ENCODE measurements at regions not wholly inside any gene's neighbourhood (a gene's known extent, or its start where the extent isn't known, plus 50 kb on each side); places are given as distances from the start of the nearest gene placed in this dataset.

DNA sequence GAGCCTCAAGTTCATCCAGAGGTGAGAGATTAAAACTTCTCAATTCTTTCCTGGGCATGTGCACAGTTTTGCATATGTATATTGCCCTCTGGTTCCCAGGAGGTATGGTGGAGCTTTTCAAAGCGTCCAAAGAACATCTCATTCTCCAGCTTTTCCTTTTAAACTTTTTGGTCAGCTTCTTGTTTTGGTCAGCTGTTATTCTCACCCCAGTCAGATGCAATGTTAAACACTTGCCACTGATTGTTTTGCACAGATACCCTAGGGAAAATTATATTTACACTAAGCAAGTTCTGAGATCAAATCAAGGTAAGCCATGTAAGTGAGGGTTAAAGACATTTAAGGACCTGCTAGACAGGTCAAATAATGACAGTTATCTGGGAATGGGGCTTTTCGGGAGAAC, 261.3 kb downstream of the EDEM1 start:
- DNase-seq (no peak), ATAC-seq (no peak)
- intact Hi-C loops (cut with micrococcal nuclease), result no loop called here

DNA sequence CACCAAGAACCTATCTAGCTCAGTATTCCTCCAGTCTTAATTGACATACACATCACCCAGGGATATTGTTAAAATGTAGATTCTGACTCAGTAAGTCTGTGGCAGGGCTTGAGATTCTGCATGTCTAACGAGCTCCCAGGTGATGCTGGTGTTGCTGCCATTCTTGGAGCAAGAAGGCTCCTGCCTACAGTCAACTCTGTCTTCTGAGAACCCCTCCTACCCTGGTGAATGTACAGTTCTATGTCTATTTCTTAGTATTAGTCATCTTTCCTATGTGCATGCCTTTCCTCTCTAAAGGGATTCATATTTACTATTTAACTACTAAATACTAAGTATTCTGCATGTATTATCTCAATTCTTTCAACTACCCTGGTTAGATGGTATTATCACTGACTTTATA, 268.7 kb downstream of the EDEM1 start:
- intact Hi-C loops (cut with micrococcal nuclease), result no loop called here
- no peak for DNase-seq
- ATAC-seq, result no peak

DNA sequence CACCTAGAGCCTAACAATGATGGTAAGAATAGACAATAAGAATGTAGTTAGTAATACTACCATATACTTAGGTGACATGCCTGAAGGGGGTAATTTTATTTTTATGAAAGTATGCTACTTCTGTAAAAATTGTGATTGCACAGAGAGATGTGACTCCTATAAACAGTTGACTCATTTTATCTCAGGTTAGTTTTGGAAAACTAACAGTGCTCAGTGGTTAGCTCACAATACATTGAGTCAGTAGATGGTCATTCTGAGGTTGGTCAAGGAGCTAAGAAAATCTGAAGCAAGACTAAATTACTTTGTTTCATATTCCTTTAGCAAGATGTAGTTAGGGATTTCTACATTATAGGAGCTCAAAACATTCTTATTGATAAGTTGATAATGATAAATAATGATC, 271.0 kb downstream of the EDEM1 start:
- intact Hi-C loops (cut with micrococcal nuclease), result no loop called here
- no peak for DNase-seq
- ATAC-seq, result no peak

- no peak for DNase-seq
- intact Hi-C loops (cut with micrococcal nuclease), result no loop called here
- no peak for ATAC-seq
Measured at GRCh38 chr3:5462086-5462485, 274.6 kb downstream of the EDEM1 start.

DNA sequence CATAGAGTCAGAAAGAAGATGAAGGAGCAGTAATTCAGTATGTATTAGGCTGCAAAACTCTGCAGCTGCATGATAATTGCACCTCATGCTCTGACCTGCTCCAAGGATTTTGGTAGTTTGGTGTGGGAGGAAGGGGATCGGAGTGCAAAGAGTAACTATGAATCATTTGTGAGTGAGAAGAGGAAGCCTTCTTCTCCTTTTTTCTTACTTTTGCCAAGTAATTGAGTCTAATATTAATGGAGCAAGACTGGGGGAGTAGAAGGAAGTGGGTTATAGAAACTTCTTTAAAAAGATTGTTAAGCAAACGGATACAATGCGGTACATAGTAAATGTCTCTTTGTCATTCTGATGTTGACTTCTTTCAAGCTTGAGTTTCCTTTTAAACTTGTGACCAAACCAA, 276.5 kb downstream of the EDEM1 start:
- ATAC-seq (no peak), DNase-seq (no peak)
- intact Hi-C loops (cut with micrococcal nuclease), result no loop called here

GRCh38 chr3:5464649-5465048, 277.1 kb downstream of the EDEM1 start:
- ATAC-seq, result no peak
- DNase-seq, result no peak
- intact Hi-C loops (cut with micrococcal nuclease), result no loop called here

- intact Hi-C loops (cut with micrococcal nuclease), result no loop called here
- no peak for DNase-seq
- no peak for ATAC-seq
Measured at GRCh38 chr3:5465183-5465582, 277.7 kb downstream of the EDEM1 start.

DNA sequence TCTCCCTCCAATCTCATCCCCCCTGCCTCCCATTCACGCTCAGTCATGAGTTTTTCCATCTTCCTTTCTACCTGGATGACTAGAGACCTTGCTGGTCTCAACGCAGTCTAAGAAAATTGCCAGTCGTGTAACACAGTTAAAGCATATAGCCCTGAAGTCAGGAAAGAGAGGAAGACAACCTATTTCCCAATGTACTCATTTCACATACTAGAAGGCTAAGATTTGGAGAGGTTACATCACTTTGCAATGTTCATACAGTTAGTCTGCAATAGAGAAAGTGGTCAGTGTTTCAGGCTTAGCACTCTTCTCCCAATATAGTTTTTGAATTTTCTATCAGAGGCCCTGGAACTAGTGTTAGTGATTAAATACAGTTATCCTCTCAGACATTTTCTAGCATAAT, 278.6 kb downstream of the EDEM1 start:
- intact Hi-C loops (cut with micrococcal nuclease), result no loop called here
- DNase-seq, result no peak

GRCh38 chr3:5466717-5467116, 279.2 kb downstream of the EDEM1 start:
- intact Hi-C loops (cut with micrococcal nuclease), result no loop called here
- ATAC-seq (no peak), DNase-seq (no peak)

More for the DNA sequence above, 278.6 kb downstream of the EDEM1 start:
- ATAC-seq, result no peak

DNA sequence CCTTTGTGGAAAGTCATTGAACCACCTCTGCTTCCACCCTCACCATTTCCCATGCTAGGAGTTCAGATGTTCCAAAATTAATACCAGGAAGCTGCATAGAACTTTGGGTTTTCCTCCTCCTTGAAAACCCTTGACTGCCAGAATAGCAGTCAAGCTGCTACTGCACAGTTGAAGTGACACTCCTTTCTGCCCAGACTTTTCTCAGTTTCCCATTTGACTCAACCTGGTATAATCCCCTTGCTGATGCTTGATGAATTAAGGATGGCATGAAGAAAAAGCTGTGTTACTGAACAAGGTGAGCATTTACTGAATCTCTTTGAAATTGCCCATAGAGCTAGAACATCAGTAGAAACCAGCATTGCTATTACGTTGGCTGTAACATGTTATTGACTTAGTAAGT, 286.0 kb downstream of the EDEM1 start:
- intact Hi-C loops (cut with micrococcal nuclease), result no loop called here
- DNase-seq (no peak), ATAC-seq (no peak)

- DNase-seq, result no peak
- intact Hi-C loops (cut with micrococcal nuclease), result no loop called here
- ATAC-seq, result no peak
Measured at GRCh38 chr3:5476403-5476802, 288.9 kb downstream of the EDEM1 start.

DNA sequence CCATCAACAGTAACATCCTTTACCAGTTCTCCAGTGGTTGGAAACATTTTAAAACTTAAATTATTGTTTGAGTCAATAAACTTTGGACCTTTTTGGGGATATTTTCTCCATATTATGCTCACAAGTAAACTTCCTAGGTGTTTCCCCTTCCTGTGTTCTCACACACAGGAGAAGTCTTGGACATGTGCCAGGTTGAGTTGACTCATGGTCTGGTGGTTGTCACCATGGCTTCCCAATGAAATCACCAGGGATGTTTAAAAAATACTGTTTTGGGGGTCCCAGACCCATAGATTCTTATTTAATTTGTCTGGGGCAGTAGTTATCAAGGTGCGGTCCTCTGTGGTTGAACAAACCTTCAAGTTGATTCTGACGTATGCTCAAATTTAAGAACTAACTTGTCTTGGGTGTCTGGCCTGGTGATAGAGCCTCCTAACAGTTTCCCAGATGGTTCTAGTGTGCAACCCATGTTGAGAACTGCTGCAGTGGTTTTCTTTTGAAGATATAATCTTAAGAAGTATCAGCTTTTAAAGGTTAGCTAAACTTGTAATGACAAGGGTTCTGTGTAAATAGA, 291.8 kb downstream of the EDEM1 start:
- DNase-seq (no peak), ATAC-seq (no peak)
- intact Hi-C loops (cut with micrococcal nuclease), result no loop called here

- no peak for ATAC-seq
- intact Hi-C loops (cut with micrococcal nuclease), result no loop called here
- DNase-seq, result no peak
Measured at GRCh38 chr3:5480190-5480589, 292.7 kb downstream of the EDEM1 start.

DNA sequence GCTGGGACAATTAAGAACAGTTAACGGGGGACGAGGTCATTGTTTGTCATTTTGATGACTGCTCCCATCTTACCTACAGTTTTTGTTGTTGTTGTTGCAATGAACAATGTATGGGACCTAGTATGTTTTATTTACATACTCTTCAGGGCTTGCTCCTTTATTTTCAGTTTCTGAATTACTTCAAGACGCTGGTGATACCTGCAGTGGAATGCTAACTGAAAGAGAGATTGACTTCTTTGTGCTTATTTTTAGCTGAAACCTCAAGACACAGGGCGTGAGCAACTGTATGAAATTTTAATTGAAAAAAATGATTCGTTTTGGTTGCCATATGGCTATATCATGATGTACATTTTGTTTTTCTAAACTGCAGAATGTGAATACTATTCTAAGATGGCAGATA, 297.9 kb downstream of the EDEM1 start:
- intact Hi-C loops (cut with micrococcal nuclease), result no loop called here
- DNase-seq, result no peak

DNA sequence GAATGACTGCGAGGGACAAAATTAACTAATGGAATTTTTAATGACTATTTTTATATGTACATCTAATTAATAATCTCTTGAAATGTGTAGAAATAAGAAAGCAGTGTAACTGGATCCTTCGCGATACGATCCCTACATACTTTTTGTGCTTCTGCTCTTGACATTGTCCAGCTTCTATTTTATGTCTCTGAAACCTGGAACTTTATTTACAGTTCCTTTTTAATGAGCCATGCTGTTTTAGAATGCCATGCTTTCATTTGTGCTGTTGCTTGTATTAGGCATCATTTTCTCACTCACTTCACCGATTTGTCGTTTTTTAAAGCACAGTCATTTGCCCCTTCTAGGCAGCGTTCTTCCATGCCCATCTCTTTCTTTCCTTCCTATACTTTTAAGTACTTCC, 301.3 kb downstream of the EDEM1 start:
- ATAC-seq (no peak), DNase-seq (no peak)
- intact Hi-C loops (cut with micrococcal nuclease), result no loop called here

More for the DNA sequence above, 297.9 kb downstream of the EDEM1 start:
- no peak for ATAC-seq

DNA sequence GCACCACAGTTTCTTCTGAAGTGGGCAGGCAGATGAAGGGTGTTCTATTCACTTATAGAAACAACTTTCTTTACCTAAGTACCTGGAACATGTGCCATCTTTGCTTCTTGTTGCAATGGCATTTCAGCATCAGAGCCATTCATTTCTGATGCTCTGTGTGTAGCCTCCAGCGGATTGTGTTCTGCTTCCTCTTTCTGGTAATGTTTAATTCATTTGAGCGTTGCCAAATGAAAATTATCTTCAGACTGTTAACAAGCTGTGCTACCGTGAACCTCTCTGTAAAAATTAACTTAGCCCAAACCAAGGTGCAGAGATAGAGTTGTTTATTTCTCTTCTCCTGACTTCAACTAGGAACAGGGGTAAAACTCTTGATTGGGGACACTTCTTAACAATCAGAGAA, 302.0 kb downstream of the EDEM1 start:
- intact Hi-C loops (cut with micrococcal nuclease), result no loop called here
- no peak for ATAC-seq

GRCh38 chr3:5494905-5495519, 307.5 kb downstream of the EDEM1 start:
- no peak for ATAC-seq
- DNase-seq, result no peak
- intact Hi-C loops (cut with micrococcal nuclease), result no loop called here

More for the DNA sequence above, 302.0 kb downstream of the EDEM1 start:
- DNase-seq, result no peak

- ATAC-seq, result no peak
- intact Hi-C loops (cut with micrococcal nuclease), result no loop called here
- no peak for DNase-seq
Measured at GRCh38 chr3:5497497-5497896, 310.0 kb downstream of the EDEM1 start.

DNA sequence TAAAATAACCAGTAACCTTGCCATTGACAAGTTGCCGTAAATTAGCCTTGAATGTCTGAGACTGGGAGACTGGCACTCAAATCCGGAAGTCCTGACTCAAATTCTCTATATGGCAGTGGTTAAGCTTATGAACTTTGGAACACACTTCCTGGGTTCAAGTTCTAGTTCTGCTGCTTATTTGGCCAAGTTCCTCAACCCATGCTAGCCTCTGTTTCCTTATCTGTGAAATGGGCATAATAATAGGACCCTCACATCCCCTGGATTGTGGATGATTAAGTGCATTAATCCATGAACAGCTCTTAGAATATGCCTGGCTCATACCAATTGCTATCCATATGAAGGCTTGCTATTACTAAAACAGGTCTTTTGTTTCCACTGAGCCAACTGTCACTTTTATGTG, 311.5 kb downstream of the EDEM1 start:
- DNase-seq (no peak), ATAC-seq (no peak)
- intact Hi-C loops (cut with micrococcal nuclease), result no loop called here

DNA sequence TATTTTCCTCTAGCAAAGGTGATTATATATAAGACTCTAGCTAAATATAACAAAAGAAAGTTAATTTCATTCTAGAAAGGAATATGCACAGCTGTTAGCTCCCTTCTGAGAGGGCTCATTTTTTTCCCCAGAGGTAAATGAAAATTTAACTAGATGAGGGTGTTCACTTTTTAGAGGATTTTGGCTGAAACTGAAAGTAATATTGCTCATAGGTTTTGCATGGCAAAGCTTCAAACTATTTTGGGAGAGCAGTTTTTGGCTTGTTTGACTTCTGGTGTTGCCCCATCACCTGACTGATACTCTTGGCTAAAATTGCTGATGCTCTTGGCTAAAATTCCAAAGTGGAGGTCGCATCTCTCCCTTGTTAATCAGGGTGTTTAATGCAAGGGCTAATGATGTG, 311.9 kb downstream of the EDEM1 start:
- DNase-seq (no peak), ATAC-seq (no peak)
- intact Hi-C loops (cut with micrococcal nuclease), result no loop called here

GRCh38 chr3:5503136-5503535, 315.6 kb downstream of the EDEM1 start:
- ATAC-seq, result no peak
- intact Hi-C loops (cut with micrococcal nuclease), result no loop called here
- DNase-seq, result no peak

DNA sequence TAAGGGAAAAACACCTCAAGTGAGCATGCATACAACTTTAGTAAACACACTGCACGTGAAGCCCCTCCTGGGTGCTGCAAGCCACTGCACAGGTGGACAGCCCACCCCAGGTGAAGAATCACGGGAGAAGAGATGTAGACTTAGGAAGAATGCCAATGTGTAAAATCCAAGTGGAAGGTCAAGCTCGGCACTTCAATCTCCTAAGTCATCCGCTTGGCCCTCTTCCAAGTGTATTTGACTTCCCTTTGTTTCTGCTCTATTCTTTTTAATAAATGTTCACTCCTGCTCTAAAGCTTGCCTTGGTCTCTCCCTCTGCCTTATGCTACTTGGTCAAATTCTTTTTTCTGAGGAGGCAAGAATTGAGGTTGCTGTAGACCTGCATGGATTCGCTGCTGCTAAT, 316.6 kb downstream of the EDEM1 start:
- DNase-seq, result no peak
- ATAC-seq, result no peak
- intact Hi-C loops (cut with micrococcal nuclease), result no loop called here

Data from left ventricle myocardium superior (tissue), 1 donor.